ENCODE measurements at regions not wholly inside any gene's neighbourhood (a gene's known extent, or its start where the extent isn't known, plus 50 kb on each side); places are given as distances from the start of the nearest gene placed in this dataset.

- TF ChIP-seq, protein P1, sequence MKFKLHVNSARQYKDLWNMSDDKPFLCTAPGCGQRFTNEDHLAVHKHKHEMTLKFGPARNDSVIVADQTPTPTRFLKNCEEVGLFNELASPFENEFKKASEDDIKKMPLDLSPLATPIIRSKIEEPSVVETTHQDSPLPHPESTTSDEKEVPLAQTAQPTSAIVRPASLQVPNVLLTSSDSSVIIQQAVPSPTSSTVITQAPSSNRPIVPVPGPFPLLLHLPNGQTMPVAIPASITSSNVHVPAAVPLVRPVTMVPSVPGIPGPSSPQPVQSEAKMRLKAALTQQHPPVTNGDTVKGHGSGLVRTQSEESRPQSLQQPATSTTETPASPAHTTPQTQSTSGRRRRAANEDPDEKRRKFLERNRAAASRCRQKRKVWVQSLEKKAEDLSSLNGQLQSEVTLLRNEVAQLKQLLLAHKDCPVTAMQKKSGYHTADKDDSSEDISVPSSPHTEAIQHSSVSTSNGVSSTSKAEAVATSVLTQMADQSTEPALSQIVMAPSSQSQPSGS (IDR thresholded peaks at IDR 0.05; ENCODE audit: low read length): peak; percentile 69; the same call in 1 of the 2 replicates
- TF ChIP-seq POLR2AphosphoS5 (IDR thresholded peaks at IDR 0.05; ENCODE audit: low read depth, low read length) (no peak), RBBP5 (IDR thresholded peaks at IDR 0.05; ENCODE audit: borderline replicate concordance, low read depth, low read length) (no peak), TCF12 (IDR thresholded peaks at IDR 0.05; ENCODE audit: low read depth, low read length) (no peak), POLR2A (IDR thresholded peaks at IDR 0.05; ENCODE audit: control extremely low read depth in 1 of 2, low read depth in 2 of 2, low read length in 2 of 2) (no peak), EP300 (IDR thresholded peaks at IDR 0.05; ENCODE audit: borderline replicate concordance in 1 of 2, low read depth in 2 of 2, low read length in 2 of 2) (peak in 1 of 2 experiments; percentile 53; a peak in 1 of 3 replicates), POU5F1 (IDR thresholded peaks at IDR 0.05; ENCODE audit: low read depth, low read length) (peak; percentile 54; the same call in 1 of the 2 replicates), KDM4A (IDR thresholded peaks at IDR 0.05; ENCODE audit: low read depth, low read length, severe bottlenecking) (no peak), SRF (IDR thresholded peaks at IDR 0.05; ENCODE audit: low read depth, low read length) (peak; percentile 96), JUND (IDR thresholded peaks at IDR 0.05; ENCODE audit: low read length) (no peak)
Observed at GRCh38 chr3:76661527-76662250, 378.2 kb upstream of the ROBO2 start (continued).

Measured in H1 (cell line).